ENCODE measurements at regions not wholly inside any gene's neighbourhood (a gene's known extent, or its start where the extent isn't known, plus 50 kb on each side); places are given as distances from the start of the nearest gene placed in this dataset.

- H2BK20ac ChIP-seq (ENCODE audit: low read length) = no peak overlapping the region
- H3K79me1 ChIP-seq (ENCODE audit: low read depth, low read length) = no peaks in the 10 kb centered on the region
- H4K5ac ChIP-seq (ENCODE audit: insufficient read length, low read depth, low read length) = no peak overlapping the region
- no peaks in the 10 kb centered on the region for H3K23me2 ChIP-seq (ENCODE audit: low read depth, low read length)
- no peak overlapping the region for H2BK5ac ChIP-seq (ENCODE audit: low read depth, low read length)
- H3K27ac ChIP-seq (ENCODE audit: low read depth, low read length) = no peak overlapping the region
- no peaks in the 10 kb centered on the region for H4K20me1 ChIP-seq (replicated peaks in 1 of 2; ENCODE audit: control insufficient read depth in 1 of 2, insufficient read depth in 2 of 2, low read length in 2 of 2)
- H2BK12ac ChIP-seq (ENCODE audit: low read depth, low read length) = no peak overlapping the region
- ChIA-PET POLR2A (ENCODE audit: partially characterized antibody) (no interaction called here), CTCF (ENCODE audit: partially characterized antibody) (no interaction called here)
- H3K4me3 ChIP-seq (ENCODE audit: extremely low read depth in 1 of 4, insufficient read depth in 2 of 4, low read depth in 3 of 4, low read length in 4 of 4) = no peak overlapping the region
- no peaks in the 10 kb centered on the region for H3K9me3 ChIP-seq (ENCODE audit: insufficient read depth in 2 of 2, low read depth in 1 of 2, low read length in 1 of 2)
- no peak overlapping the region for H2BK120ac ChIP-seq (replicated peaks; ENCODE audit: low read depth, low read length)
- no peak overlapping the region for H3K23ac ChIP-seq (ENCODE audit: insufficient read length)
- no peak overlapping the region for H3K18ac ChIP-seq (ENCODE audit: extremely low read depth, low read length)
- no peak overlapping the region for H4K91ac ChIP-seq (replicated peaks; ENCODE audit: insufficient read length, low read length)
- H3K56ac ChIP-seq (replicated peaks; ENCODE audit: insufficient read length, low read depth, low read length) = no peak overlapping the region
- no peaks in the 10 kb centered on the region for H3K27me3 ChIP-seq (replicated peaks in 1 of 4; ENCODE audit: control insufficient read depth in 3 of 4, extremely low read depth in 1 of 4, insufficient read depth in 3 of 4, low read length in 3 of 4)
- no peaks in the 10 kb centered on the region for H3K36me3 ChIP-seq (ENCODE audit: control insufficient read depth in 2 of 4, insufficient read depth in 4 of 4, low read length in 3 of 4)
- no peak overlapping the region for H3K9ac ChIP-seq (replicated peaks in 1 of 4; ENCODE audit: extremely low read depth in 1 of 4, low read depth in 3 of 4, low read length in 3 of 4)
- H3K79me2 ChIP-seq (ENCODE audit: control insufficient read depth in 1 of 2, insufficient read depth in 2 of 2, low read length in 2 of 2) = no peaks in the 10 kb centered on the region
- no peak overlapping the region for H2BK15ac ChIP-seq (ENCODE audit: low read length)
- FAIRE-seq (no peak), DNase-seq (ENCODE audit: low read depth in 1 of 2, low spot score in 2 of 2) (no peak)
- 97% methylated on average over 2 of the region's 2 CpGs; no CpG with 5 or more reads in 1 of the 2 experiments for WGBS, 2 experiments (ENCODE audit: extremely low coverage in 1 of 2, insufficient coverage in 1 of 2, insufficient read length in 1 of 2, insufficient replicate concordance in 2 of 2, low coverage in 1 of 2, low lambda C conversion rate in 2 of 2, missing lambda C conversion rate in 1 of 2)
- TF ChIP-seq CTBP2 (IDR thresholded peaks at IDR 0.05; ENCODE audit: borderline replicate concordance, insufficient read depth, insufficient read length, low read length) (no peak), RXRA (IDR thresholded peaks at IDR 0.05; ENCODE audit: insufficient read depth, low read depth, low read length) (no peak), POLR2A (IDR thresholded peaks at IDR 0.05; ENCODE audit: control extremely low read depth in 1 of 2, low read depth in 2 of 2, low read length in 2 of 2) (no peak)
- H2AFZ ChIP-seq (ENCODE audit: low read length) = no peak overlapping the region
- peaks cover 0 to 3% (median under 1%) of the 10 kb centered on the region in 4 experiments; a peak in 3 of 7 replicates for H3K4me1 ChIP-seq (replicated peaks in 1 of 4; ENCODE audit: control insufficient read depth in 3 of 4, insufficient read depth in 4 of 4, low read length in 3 of 4)
- no peak overlapping the region for H4K8ac ChIP-seq (ENCODE audit: extremely low read depth, insufficient read depth, low read length)
- H3K4me2 ChIP-seq (ENCODE audit: insufficient read depth in 1 of 2, low read depth in 2 of 2, low read length in 2 of 2) = no peak overlapping the region
- no peak overlapping the region for H2AK5ac ChIP-seq (ENCODE audit: low read depth, low read length)
- no peak overlapping the region for H3K4ac ChIP-seq (replicated peaks; ENCODE audit: insufficient read length, low read depth, low read length)
- H3K14ac ChIP-seq (ENCODE audit: insufficient read length) = no peak overlapping the region
Observed at GRCh38 chr4:38413524-38414341, 250.3 kb upstream of the KLF3 start.
